Kidney tubule cell (primary cell): ENCODE measurements at regions not wholly inside any gene's neighbourhood (a gene's known extent, or its start where the extent isn't known, plus 50 kb on each side); places are given as distances from the start of the nearest gene placed in this dataset.

Source experiments
- DNase-seq: peaks from one replicate; pipeline ENCODE4 v3.0.0-alpha.2; 2018; ENCODE audit warnings: low spot score

- no peak for DNase-seq
Measured at GRCh38 chr3:141669434-141669833, 68.7 kb upstream of the RNF7 start.

- no peak for DNase-seq
Measured at GRCh38 chr3:141677701-141678100, 60.4 kb upstream of the RNF7 start.

GRCh38 chr3:141680620-141681389 lies 57.3 kb upstream of the RNF7 start:
- peak; percentile 84 for DNase-seq

GRCh38 chr3:141681390-141681780 lies 56.7 kb upstream of the RNF7 start:
- DNase-seq = peak; percentile 65

GRCh38 chr3:141682007-141682406 lies 56.1 kb upstream of the RNF7 start:
- peak; percentile 15 for DNase-seq

GRCh38 chr3:141682921-141683320 lies 55.2 kb upstream of the RNF7 start:
- no peak for DNase-seq

- DNase-seq = no peak
Measured at GRCh38 chr3:141684758-141685157, 53.3 kb upstream of the RNF7 start.

- peak; percentile 76 for DNase-seq
Measured at GRCh38 chr3:141686466-141687291, 51.4 kb upstream of the RNF7 start.
